ENCODE measurements at regions not wholly inside any gene's neighbourhood (a gene's known extent, or its start where the extent isn't known, plus 50 kb on each side); places are given as distances from the start of the nearest gene placed in this dataset.

DNA sequence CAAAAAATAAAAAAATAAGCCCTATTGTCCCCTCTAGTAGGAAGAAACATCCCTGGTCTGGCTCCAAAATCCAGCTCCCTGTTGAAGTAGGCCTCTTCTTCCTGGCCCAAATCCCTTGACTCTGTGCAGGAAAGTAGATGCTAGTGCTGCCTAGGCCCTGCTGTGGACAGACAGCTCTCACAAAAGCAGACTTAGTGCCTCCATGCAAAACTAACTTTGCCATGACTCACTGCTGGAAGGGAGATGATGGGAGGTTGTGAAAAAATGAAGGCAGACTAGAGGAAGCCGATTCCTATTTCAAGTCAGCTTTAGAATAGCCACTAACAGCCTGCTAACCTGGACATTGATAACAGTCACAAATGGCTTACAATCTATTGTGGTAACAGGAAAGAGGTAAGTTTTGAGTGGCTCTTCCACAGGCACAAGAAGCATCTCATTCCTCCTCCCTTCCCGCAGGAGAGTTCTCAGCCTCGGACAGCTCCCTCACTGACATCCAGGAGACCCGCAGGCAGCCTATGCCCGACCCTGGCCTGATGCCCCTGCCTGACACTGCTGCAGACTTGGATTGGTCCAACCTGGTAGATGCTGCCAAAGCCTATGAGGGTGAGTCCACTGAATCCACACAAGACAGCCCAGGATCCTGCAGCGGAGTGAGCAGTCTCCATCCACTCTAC, 198.9 kb upstream of the RGS6 start:
- TF ChIP-seq, protein P1, sequence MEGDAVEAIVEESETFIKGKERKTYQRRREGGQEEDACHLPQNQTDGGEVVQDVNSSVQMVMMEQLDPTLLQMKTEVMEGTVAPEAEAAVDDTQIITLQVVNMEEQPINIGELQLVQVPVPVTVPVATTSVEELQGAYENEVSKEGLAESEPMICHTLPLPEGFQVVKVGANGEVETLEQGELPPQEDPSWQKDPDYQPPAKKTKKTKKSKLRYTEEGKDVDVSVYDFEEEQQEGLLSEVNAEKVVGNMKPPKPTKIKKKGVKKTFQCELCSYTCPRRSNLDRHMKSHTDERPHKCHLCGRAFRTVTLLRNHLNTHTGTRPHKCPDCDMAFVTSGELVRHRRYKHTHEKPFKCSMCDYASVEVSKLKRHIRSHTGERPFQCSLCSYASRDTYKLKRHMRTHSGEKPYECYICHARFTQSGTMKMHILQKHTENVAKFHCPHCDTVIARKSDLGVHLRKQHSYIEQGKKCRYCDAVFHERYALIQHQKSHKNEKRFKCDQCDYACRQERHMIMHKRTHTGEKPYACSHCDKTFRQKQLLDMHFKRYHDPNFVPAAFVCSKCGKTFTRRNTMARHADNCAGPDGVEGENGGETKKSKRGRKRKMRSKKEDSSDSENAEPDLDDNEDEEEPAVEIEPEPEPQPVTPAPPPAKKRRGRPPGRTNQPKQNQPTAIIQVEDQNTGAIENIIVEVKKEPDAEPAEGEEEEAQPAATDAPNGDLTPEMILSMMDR (conservative IDR thresholded peaks at IDR 0.05; ENCODE audit: low read depth, low read length), result no peak
- no peak for TF ChIP-seq MXI1 (IDR thresholded peaks at IDR 0.05; ENCODE audit: borderline replicate concordance, low read depth, low read length)
- TF ChIP-seq FOS (IDR thresholded peaks at IDR 0.05; ENCODE audit: low read depth, low read length), result peak; percentile 27; the same call in 1 of the 2 replicates
- TF ChIP-seq POLR2A (IDR thresholded peaks at IDR 0.05; ENCODE audit: low read depth, low read length), result no peak
- no peak for TF ChIP-seq USF2 (IDR thresholded peaks at IDR 0.05; ENCODE audit: low read depth, low read length)
